ENCODE measurements at regions not wholly inside any gene's neighbourhood (a gene's known extent, or its start where the extent isn't known, plus 50 kb on each side); places are given as distances from the start of the nearest gene placed in this dataset.
"Not testable (repeated sequence)": the region's sequence is repeated elsewhere in the genome, so short reads cannot be mapped to it uniquely, and the experiment has no call there.

DNA sequence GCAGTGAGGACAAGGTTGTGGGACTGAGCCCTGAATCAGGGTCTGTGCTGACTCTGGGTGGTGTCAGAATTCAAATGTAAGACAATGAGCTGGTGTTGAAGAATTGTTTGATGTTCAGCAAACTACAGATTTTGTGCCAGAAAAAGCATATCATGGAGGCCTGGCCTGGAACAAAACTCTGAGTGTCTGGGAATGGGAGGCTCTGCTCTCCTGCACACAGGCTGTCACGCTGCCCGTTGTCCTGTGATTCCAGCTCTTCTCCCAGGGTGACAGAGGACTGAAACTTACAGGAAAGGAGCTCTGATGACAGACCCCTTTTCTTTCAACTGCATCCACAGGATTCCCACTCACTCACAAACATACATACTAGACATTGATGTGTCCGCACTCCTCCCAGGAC is 120.1 kb downstream of the ZNF486 start:
- no peak for DNase-seq

DNA sequence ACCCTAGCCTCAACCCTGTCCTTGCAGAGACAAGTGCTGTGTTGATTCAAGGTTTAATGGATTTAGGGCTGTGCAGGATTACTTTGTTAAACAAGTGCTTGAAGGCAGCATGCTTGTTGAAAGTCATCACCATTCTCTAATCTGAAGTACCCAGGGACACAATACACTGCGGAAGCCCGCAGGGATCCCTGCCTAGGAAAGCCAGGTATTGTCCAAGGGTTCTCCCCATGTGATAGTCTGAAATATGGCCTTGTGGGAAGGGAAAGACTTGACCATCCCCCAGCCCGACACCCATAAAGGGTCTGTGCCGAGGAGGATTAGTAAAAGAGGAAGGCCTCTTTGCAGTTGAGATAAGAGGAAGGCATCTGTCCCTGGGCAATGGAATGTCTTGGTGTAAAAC is 118.9 kb downstream of the ZNF486 start:
- DNase-seq, result not testable (repeated sequence)

DNA sequence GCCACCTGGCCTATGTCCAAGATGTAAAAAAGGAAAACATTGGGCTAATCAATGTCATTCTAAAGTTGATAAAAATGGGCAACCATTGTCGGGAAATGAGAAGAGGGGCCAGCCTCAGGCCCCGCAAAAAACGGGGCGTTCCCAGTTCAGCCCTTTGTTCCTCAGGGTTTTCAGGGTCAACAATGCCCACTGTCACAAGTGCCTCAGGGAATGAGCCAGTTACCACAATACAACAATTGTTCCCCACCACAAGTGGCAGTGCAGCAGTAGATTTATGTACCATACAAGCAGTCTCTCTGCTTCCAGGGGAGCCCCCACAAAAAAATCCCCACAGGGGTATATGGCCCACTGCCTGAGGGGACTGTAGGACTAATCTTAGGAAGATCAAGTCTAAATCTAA is 112.5 kb downstream of the ZNF486 start:
- no peak for DNase-seq

DNA sequence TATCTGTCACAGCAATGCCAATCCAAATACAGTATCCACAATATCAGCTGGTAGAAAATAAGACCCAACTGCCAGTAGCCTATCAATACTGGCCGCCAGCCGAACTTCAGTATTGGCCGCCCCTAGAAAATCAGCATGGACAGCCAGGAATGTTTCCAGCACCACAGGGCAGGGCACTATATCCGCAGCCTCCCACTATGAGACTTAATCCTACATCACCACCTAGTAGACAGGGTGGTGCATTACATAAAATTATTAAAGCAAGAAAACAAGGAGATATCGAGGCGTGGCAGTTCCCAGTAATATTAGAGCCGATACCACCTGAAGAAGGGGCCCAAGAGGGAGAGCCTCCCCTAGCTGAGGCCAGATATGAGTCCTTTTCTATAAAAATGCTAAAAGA is 111.3 kb downstream of the ZNF486 start:
- DNase-seq, result no peak

DNA sequence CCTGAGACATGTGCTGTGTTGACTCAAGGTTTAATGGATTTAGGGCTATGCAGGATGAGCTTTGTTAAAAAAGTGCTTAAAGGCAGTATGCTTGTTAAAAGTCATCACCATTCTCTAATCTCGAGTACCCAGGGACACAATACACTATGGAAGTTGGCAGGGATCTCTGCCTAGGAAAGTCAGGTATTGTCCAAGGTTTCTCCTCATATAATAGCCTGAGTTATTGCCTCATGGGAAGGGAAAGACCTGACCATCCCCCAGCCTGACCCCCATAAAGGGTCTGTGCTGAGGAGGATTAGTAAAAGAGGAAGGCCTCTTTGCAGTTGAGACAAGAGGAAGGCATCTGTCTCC is 109.7 kb downstream of the ZNF486 start:
- DNase-seq, result not testable (repeated sequence)

DNA sequence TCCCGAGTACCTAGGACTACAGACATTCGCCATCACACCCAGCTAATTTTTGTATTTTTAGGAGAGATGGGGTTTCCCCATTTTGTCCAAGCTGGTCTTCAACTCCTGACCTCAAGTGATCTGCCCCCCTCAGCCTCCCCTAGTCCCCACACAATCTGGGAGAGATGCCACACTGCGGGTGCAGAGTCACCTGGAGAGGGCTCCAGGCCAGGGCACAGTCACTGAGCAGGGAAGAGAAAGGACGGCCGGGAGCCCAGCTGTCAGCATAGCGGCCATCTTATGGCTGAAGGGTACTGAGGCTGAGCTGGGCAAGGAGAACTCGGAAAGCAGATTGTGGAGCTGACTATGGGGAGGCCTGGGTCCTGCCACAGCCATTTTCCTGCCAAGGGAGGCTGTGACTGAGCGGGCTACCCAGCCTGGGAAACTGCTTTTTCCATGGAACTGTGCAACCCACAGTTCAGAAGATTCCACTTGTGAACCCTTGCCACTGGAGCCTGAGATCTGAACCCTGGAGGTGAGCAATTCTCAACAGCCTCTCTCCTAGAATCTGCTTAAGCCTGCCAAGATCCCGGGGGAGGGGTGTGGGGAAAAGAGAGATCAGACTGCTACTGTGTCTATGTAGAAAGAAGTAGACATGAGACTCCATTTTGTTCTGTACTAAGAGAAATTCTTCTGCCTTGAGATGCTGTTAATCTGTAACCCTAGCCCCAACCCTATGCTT is 109.2 kb downstream of the ZNF486 start:
- DNase-seq, result no peak

DNA sequence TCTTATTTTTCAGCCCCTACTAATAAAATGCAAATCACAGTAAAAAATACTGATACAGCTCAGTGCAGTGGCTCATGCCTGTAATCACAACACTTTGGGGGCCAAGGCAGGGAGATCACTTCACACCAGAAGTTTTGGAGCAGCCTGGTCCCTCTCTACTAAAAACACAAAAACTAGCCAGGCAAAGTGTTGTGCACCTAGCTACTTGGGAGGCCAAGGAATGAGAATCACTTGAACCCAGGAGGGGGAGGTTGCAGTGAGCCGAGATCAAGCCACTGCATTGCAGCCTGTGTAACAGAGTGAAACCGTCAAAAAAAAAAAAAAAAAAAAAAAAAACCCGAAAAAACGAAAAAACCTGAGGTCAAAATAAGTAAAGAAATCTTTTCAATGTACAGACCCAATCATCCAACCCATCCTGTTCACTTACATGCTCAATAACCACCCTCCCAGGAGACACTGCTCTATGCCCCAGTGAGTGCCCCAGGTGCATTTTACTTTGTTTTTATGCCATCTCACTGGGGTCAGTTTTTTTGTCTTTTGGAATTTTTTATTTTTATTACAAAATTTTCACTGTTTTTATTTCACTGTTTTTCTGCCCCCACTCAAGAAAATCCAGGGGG is 107.0 kb downstream of the ZNF486 start:
- no peak for DNase-seq

DNA sequence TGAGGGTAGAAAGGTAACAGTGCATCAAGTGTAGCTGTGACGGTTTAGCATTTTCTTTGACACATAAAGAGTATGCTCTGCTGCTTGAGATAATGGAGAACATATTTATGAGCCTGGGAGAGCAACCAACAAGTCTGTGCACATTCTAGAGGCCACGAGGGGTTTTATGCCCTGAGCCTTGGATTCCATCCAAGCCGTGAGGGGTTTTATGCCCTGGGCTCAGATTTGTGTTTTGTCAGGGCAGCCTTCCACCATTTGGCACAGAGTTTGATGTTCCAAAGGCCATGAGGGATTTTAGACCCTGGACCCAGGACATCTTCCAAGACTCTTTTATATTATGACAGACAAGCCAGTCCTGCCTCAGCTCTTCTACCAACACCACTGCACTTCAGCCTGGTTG is 106.4 kb downstream of the ZNF486 start:
- DNase-seq, result peak; percentile 96

DNA sequence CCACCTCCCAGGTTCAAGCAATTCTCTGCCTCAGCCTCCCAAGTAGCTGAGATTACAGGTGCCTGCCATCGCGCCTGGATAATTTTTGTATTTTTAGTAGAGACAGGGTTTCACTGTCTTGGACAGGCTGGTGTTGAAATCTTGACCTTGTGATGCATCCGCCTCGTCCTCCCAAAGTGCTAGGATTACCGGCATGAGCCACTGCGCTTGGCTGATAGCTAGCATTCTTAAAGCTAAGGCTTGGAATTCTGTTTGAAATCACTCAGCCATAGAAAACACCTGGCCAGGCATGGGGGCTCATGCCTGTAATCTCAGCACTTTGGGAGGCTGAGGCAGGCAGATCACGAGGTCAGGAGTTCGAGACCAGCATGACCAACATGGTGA is 105.6 kb downstream of the ZNF486 start:
- not testable (repeated sequence) for DNase-seq

DNA sequence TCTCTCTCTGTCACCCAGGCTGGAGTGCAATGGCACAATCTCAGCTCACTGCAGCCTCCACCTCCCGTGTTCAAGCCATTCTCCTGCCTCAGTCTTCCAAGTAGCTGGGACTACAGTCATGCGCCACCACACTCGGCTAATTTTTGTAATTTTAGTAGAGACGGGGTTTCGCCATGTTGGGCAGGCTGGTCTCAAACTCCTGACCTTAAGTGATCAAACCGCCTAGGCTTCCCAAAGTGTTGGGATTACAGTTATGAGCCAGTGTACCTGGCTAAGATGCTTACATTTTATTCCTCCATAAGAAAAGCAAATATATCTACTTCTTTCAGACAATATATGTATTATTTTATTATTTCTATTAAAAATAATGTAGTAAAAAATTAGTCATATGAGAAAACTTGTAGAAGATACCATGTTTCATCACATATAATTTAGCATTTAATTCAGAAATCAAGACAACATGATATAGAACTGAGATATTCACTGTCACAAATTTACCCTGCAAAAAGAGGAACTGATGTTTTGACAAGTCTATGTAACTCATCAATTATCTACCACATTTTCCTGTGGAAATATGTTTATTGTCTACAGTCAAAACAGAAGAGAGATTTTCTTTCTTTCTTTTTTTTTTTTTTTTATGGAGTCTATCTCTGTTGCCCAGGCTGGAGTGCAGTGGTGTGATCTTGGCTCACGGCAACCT is 105.1 kb downstream of the ZNF486 start:
- DNase-seq, result not testable (repeated sequence)

DNA sequence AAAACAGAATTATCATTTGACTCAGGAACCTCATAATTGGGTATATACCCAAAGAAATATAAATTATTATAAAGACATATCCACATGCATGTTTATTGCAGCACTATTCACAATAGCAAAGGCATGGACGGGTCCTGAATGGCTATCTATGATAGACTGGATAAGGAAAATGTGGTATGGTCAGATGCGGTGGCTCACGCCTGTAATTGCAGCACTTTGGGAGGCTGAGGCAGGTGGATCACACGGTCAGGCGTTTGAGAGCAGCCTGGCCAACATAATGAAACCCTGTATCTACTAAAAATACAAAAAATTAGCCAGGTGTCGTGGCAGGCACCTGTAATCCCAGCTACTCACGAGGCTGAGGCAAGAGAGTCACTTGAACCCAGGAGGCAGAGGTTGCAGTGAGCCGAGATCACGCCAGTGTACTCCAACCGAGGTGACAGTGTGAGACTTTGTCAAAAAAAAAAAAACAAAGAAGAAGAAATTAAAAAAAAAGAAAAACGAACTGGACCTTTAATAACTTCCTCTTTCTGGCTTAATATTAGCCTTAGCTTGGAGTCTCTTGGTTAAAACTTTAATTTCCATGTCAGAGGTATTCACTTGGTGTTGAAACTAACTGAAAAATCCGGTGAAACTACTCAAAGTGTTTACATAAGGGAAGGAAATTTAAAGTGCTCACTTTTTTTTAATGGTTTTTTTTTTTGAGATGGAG is 104.4 kb downstream of the ZNF486 start:
- DNase-seq, result no peak

DNA sequence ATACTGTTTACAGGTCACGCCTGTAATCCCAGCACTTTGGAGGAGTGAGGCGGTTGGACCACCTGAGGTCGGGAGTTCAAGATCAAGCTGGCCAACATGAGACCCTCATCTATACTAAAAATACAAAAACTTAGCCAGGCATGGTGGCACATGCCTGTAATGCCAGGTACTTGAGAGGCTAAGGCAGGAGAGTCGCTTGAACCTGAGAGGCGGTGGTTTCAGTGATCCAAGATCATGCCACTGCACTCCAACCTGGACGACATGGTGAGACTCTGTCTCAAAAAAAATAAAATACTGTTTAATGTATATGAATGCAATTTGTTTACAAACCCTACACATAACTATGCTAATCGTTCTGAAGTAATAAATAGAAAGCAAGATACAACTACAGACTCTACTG is 102.4 kb downstream of the ZNF486 start:
- no peak for DNase-seq

DNA sequence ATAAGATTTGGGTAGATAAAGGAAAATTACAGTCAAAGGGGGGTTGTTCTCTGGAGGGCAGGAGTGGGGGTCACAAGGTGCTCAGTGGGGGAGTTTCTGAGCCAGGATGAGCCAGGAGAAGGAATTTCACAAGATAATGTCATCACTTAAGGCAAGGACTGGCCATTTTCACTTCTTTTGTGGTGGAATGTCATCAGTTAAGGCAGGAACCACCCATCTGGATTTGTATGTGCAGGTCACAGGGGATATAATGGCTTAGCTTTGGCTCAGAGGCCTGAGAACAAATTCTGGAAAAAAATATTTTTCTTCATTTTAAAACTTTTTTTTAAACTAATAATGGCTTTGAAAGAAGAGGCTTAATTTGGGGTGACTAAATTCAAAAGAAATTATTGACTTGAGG is 94.5 kb downstream of the ZNF486 start:
- DNase-seq, result not testable (repeated sequence)

DNA sequence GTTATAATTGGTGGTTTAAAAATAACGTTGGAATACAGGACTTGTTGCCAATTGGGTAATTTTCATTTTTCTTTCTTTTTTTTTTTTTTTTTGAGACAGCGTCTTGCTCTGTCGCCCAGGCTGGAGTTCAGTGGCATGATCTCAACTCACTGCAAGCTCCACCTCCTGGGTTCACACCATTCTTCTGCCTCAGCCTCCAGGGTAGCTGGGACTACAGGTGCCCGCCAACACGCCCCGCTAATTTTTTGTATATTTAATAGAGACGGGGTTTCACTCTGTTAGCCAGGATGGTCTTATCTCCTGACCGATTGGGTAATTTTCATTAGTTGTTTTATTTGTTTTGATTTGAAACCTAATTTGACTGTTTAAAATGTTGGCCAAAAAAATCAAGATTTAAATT is 93.7 kb downstream of the ZNF486 start:
- not testable (repeated sequence) for DNase-seq

DNA sequence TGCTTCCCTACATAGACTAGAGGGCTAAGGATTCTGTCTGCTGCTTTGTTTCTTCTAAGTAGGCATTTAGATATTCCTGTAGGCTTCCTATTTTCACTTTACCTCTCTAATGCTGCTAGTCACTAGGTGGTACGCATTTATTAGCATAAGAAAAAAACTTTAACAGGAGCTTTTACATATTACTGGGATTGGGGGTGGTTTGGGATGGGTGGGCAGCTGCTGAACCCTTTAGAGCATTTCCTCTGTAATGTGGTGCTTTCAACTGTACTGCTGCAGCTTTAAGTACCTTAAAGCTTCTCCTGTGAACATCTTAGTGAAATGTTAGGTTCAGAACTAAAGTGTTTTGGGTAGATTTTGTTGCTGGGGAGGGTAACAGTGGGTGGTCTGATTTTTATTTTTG is 92.6 kb downstream of the ZNF486 start:
- no peak for DNase-seq

DNA sequence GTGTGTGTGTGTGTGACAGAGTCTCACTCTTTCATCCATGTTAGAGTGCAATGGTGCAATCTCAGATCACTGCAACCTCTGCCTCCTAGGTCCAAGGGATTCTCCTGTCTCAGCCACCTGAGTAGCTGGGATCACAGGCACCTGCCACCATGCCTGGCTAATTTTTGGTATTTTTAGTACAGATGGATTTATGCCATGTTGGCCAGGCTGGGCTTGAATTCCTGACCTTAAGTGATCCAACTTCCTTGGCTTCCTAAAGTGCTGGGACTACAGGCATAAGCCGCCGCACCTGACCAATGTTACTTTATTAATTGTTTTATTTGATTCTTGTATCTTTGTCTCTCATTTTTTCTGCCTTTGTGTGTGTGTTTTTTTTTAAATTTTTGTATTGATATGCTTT is 89.6 kb downstream of the ZNF486 start:
- no peak for DNase-seq

DNA sequence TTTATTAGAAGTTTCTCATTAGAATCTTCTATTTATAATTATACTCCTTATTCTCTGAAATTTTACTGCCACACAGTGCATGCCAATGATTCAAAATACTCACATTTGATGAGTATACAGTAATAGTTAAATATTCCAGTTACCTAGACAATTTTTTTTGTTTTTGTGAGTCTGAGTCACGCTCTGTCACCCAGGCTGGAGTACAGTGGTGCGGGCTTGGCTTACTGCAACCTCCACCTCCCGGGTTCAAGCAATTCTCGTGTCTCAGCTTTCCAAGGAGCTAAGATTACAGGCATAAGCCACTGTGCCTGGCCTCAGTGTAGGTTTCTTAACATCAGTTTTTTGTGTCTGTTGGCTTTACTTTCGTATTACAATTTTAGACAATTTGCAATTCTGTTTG is 87.1 kb downstream of the ZNF486 start:
- no peak for DNase-seq

DNA sequence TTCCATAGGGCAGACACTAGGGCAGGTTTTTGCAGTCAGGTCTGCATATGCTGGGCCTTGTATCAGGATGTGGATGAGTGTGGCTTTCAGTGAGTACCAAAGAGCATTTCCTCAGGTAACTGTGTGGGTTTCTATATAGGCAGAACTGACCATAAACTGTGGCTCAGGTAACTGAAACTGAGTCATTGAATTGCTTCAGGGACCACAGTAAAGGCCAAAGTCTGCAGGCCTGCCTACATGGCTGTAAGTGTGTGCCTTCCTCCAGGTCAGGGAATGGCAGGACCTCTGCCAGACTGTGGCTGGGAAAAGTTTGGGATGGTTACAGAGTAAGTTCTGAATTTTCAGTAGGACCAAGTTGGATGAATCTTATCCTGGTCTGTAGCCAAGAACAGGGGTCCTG is 85.6 kb downstream of the ZNF486 start:
- DNase-seq, result no peak

DNA sequence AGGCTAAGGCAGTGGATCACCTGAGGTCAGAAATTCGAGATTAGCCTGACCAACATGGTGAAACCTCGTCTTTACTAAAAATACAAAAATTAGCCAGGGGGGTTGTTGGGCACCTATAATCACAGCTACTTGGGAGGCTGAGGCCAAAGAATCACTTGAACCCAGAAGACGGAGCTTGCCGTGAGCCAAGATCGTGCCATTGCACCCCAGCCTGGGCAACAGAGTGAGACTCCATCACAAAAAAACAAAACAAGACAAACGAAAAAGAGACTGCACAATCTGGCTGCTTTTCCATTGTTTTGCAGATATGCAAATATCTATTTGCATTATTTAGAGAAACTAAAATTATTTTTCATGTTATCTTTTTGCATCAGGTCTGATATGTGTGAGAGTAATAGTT is 83.6 kb downstream of the ZNF486 start:
- DNase-seq, result no peak

DNA sequence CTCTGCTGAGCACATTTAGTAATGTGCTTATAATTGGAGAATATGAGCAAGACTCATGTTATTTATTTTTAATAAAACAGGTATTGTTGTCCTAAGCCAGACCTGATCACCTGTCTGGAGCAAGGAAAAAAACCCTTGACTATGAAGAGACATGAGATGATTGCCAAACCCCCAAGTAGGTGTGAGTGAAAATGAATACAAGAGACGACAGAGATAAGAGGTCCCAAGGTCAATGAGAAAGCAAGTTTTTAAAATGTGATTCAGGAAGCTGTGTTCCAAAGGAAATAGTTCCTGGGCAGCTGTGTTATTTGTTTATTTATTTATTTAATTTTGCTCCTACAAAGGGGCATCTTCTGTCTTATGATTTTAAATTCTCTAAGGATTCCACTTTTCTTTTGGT is 83.1 kb downstream of the ZNF486 start:
- DNase-seq, result no peak

Data from NCI-H1105 treated with DMSO at 0.1 percent for 48 hours (cell line).